IPS DF 4.7 (cell line): ENCODE measurements at regions not wholly inside any gene's neighbourhood (a gene's known extent, or its start where the extent isn't known, plus 50 kb on each side); places are given as distances from the start of the nearest gene placed in this dataset.

Experiments
- DNase-seq: peaks from one replicate; pipeline ENCODE4 v3.0.0-alpha.2; 2013; ENCODE audit warnings: low spot score; ENCODE audit errors: extremely low read depth

GRCh38 chr18:68623342-68623741 is 91.6 kb downstream of the TMX3 start:
- peak; percentile 36 for DNase-seq

DNA sequence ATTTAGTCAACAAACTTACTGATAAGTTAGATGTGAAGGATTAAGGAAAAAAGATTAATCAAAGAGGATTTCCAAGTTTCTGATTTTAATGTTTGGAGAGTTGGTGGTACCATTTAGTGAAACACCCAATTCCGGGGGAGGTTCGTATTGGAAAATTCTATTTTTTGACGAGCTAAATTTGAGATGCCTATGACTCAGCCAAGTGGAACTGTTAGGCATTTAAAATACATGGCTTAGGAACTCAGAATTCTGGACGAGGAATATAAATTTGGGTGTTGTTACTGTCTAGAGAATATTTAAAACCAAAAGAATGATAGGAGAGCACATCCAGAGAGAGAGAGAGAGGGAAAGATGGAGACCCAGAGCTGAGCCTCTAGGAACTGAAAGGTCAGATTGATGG is 103.6 kb downstream of the TMX3 start:
- no peak for DNase-seq

GRCh38 chr18:68608851-68609490 is 105.9 kb downstream of the TMX3 start:
- DNase-seq: no peak

DNA sequence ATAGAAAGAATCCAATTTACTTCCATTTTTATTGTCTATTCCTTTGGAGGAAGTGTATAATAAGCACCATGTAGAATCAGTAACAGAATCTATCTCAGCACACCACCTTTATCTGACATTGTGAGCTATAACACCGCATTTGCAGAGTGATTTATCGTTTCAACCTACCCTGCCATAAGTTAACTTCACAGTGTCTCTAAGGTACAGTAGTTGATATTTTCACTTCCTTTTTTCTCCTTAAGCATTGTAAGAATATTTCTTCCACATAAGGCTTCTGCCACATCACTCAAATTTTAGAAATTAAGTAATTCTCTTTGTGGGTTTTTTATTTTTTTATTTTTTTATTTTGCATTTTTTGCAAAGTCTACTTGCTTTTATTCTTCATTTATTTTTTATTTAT is 107.1 kb downstream of the TMX3 start:
- DNase-seq: no peak

DNA sequence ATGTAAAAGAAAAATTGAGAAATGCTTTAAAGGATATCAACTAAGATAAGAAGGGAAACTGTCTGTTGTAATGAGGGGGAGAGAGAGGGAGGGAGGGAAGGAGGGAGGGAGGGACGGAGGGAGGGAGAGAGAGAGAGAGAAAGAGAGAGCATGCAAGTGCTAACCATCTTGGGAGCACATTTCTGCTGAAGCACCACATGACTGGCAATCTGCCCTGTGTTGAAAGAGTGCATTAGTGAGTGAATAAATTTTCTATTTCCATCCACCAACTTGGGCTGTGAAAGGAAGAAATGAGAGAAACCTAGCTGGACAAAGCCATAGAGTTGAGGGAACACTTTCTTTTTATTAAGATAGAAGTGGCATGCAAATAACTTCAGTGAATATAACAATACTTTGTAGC is 110.7 kb downstream of the TMX3 start:
- no peak for DNase-seq

DNA sequence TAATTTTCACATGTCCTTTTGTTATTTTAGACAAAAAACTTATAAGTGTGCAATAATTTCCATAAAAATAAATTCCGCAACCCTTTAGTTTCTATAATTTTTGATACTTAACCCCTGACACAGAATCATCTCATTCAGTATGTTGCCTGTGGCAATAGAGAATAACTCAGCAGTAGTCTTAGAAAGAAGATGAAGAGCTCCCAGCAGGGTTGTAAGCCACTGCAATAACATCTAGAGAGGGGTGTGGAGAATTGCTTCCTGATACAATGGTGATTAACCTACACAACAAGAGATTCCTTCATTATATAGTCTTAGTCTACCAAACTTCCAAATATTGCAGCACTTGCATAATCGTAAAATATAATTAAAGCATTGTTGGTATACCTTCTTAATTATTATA is 118.9 kb downstream of the TMX3 start:
- no peak for DNase-seq

DNA sequence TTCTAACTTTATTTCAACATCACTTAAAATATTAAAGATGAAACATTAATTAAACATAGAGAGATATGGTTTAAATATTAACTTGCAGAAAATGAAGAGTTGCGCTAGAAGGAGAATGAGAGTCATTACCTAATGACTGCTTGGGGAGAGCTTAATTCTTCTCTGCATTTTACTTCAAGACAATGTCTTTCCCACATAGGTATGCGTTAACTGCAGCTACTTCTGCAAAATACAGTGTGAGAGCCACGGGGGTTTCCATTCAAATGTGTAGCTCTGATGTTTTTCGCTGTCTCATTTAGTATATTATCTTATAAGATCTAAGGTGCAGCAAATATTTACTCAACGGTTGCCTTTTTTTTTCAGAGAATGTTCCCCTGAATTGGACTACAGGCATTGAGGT is 126.7 kb downstream of the TMX3 start:
- no peak for DNase-seq

- DNase-seq: no peak
These were observed 131.2 kb downstream of the TMX3 start for GRCh38 chr18:68583685-68584084.

- DNase-seq: no peak
These were observed 140.6 kb downstream of the TMX3 start for GRCh38 chr18:68574311-68574710.

- DNase-seq: no peak
These were observed 145.0 kb downstream of the TMX3 start for GRCh38 chr18:68569936-68570335.

DNA sequence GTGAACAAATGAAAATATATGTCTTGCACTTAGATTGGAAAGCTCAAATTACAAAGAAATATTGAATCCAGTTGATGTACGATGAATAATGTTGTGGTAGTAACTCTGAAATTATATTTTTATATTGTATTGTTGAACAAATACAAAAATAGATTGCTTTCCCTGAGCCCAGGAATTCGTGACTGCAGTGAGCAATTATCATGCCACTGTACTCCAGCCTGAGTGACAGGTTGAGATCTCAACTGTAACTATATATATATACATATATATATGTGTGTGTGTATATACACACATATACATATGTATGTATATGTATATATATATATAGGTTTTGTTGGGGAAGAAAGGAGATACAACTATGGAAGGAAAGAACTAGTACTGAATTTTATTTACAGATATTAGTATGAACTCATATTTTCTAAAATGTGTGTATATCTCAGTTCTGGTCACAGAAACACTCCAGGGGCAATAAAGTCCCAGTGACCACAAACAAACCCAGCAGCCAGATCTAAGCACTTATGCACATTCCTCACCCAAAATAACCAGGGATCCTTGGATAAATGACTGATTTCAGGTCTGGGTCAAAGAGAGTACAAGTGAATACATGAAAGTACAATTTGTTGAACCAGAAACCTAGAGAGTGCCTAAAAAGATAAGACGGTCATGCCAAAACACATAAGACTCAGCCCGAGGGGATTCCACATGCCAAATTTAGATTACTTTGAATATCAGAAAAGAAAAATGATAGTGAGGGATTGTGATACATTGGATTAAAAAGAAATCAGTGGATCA is 146.3 kb downstream of the TMX3 start:
- DNase-seq: no peak

- DNase-seq: no peak
These were observed 147.9 kb downstream of the TMX3 start for GRCh38 chr18:68566991-68567390.

GRCh38 chr18:68564961-68565360 is 149.9 kb downstream of the TMX3 start:
- DNase-seq: no peak

DNA sequence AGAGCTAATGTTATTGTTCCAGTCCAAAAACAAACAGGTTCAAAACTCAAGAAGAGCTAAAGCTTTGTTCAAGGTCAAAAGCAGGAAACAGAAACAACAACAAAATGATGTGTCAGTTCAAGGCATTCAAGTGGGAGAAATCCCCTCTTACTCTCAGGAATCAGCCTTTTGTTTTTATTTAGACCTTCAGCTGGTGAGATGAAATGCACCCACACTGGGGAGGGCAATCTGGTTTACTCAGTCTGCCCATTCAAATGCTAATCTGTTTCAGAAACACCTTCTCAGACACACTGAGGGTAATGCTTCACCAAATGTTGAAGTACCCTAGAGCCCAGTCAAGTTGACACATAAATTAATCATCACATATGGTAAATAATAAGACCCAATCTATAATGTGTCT is 150.6 kb downstream of the TMX3 start:
- peak; percentile 11 for DNase-seq

GRCh38 chr18:68560128-68560527 is 154.8 kb downstream of the TMX3 start:
- DNase-seq: no peak

- DNase-seq: no peak
These were observed 157.7 kb downstream of the TMX3 start for GRCh38 chr18:68557183-68557582.

- no peak for DNase-seq
These were observed 159.0 kb downstream of the TMX3 start for GRCh38 chr18:68555879-68556301.

- no peak for DNase-seq
These were observed 165.7 kb downstream of the TMX3 start for GRCh38 chr18:68548904-68549870.

- DNase-seq: no peak
These were observed 171.6 kb downstream of the TMX3 start for GRCh38 chr18:68543344-68543743.

GRCh38 chr18:68542846-68543245 is 172.1 kb downstream of the TMX3 start:
- DNase-seq: no peak

DNA sequence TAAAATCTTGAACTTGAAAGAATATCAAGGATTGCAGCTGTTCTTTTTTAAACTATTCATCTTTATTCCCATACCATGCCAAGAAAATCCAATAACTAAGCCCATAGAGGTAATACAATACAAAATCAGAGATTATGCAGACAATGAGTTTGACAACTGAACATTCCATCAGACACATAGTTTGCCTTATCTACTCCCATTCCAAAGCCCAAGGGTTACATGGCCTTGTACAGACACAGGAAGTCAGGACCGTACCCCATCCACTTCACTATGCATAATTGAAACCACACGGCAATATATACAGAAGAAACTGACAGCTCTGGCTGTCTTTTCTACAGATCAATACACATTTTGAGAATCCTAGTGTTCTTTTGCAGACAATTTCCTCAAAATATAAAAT is 181.3 kb downstream of the TMX3 start:
- no peak for DNase-seq

GRCh38 chr18:68532328-68532885 is 182.5 kb downstream of the TMX3 start:
- DNase-seq: no peak
